ENCODE measurements at regions not wholly inside any gene's neighbourhood (a gene's known extent, or its start where the extent isn't known, plus 50 kb on each side); places are given as distances from the start of the nearest gene placed in this dataset.

DNA sequence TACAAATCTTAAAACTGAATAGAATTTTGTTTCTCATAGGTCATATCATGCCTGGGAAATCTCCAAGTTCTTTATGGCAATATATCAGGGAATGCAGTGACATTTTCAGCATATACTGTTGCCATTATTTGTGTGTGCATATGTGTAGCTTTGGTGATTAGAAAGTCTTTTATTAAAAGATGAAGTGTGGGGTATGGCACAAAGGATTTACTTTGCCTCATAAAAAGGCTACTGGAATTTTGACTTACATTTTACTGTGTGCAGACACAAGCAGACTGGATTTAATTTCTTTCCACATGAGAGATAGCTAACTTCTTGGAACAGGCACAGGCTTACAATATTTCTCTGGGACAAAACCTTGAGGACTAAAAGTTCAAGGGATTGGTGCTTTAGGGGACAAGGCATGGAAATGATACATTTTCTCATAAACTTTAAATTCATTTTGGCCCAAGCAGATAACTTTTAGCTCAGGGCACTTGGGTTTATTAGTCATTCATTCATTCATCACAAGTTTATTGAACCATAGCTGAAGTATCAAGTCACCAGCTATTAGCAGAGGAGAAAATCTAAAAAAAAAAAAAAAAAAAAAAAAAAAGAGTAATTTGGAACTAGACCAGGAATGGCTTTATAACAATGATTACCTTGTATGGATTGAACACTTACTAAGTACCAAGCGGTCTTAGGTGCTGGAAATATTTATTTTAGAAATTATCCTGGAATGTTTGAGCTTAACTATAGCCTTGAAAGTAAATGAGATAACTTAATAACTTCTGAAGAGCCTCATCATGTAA is 191.5 kb downstream of the SLIT2 start:
- in situ Hi-C loops (cut with MboI; ENCODE audit: low sequenced_read_pairs) = no loop called here

GRCh38 chr4:20444599-20445337 is 193.1 kb downstream of the SLIT2 start:
- in situ Hi-C loops (cut with MboI; ENCODE audit: low sequenced_read_pairs) = no loop called here

GRCh38 chr4:20445933-20446723 is 194.4 kb downstream of the SLIT2 start:
- in situ Hi-C loops (cut with MboI; ENCODE audit: low sequenced_read_pairs) = no loop called here

- in situ Hi-C loops (cut with MboI; ENCODE audit: low sequenced_read_pairs) = no loop called here
These were observed 195.4 kb downstream of the SLIT2 start for GRCh38 chr4:20447103-20447502.

GRCh38 chr4:20451986-20452385 is 200.3 kb downstream of the SLIT2 start:
- in situ Hi-C loops (cut with MboI; ENCODE audit: low sequenced_read_pairs) = no loop called here

DNA sequence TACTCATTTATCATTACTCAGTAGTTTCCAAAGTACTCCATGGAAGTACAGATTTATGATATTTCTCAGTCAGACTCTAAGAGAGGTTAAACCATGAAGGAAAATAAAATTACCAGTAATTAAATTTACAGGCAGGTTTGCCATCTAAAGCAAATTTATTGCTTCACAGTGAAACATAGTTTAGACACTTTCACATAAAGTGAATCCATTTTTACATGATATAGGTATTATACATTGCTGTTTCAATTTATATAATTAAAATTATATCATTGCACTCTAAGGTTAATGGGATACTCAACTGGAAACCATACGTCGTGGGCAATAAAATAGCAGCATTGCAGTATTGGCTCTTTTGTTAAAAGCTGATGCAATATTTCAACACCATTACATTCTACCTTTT is 202.8 kb downstream of the SLIT2 start:
- in situ Hi-C loops (cut with MboI; ENCODE audit: low sequenced_read_pairs) = no loop called here

DNA sequence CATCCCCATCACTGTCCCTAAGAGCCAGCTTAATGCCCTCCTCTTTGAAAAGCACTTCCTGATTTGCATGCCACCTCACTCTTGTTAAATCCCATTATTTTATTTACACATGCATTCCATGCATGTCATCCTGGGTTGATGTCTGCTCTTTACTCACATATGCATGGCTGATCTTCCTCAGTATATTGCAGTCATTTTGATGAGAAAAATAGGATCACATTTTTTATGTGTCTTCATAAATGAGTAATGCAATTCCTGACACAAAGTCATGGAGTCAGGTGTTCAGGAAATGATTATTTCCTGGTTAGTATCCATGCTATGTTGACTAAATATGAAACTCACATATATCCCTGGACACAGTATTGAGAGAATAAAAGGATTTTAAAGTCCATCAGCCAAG is 204.7 kb downstream of the SLIT2 start:
- in situ Hi-C loops (cut with MboI; ENCODE audit: low sequenced_read_pairs) = no loop called here

- in situ Hi-C loops (cut with MboI; ENCODE audit: low sequenced_read_pairs) = no loop called here
These were observed 210.9 kb downstream of the SLIT2 start for GRCh38 chr4:20462426-20463175.

GRCh38 chr4:20463176-20463430 is 211.4 kb downstream of the SLIT2 start:
- in situ Hi-C loops (cut with MboI; ENCODE audit: low sequenced_read_pairs) = no loop called here

DNA sequence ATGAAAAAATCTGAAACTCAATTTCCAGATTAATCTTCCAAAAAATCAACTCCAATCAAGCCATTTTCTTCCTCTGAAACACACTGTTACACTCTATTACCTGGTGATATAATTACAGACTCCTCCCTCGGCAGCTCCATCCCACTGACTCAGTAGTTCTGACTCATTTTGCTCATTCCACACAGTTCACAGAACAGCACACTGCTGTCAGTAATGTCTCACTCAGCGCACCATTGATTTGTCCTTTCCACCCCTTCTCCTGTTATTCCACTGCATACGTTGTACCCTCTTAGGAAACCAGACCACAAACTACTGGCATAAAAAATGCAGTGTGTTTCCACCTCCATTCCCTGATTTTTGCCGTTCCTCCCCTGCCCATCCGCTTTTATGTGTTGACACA is 212.7 kb downstream of the SLIT2 start:
- in situ Hi-C loops (cut with MboI; ENCODE audit: low sequenced_read_pairs) = no loop called here

- in situ Hi-C loops (cut with MboI; ENCODE audit: low sequenced_read_pairs) = no loop called here
These were observed 222.4 kb downstream of the SLIT2 start for GRCh38 chr4:20474119-20474518.

- in situ Hi-C loops (cut with MboI; ENCODE audit: low sequenced_read_pairs) = no loop called here
These were observed 221.8 kb upstream of the PACRGL start for GRCh38 chr4:20478412-20478811.

GRCh38 chr4:20480165-20480947 is 219.9 kb upstream of the PACRGL start:
- in situ Hi-C loops (cut with MboI; ENCODE audit: low sequenced_read_pairs) = no loop called here

DNA sequence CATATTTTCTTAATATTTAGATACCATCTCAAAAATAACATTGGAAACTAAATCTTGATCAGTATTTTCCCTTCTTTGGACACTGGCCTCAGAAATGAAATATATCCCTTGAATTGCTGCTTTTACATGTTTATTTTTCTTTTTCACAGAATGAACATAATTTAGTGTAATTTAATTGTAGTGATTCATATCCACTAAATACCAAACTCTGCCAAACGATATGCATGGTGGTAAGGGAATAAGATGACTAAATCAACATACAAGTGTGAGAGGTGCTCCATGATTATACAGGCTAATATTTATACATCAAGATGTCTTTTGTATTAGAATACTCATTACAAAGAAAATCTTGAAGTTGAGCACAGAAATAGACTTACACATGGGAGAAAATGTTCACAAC is 216.8 kb upstream of the PACRGL start:
- in situ Hi-C loops (cut with MboI; ENCODE audit: low sequenced_read_pairs) = no loop called here

- in situ Hi-C loops (cut with MboI; ENCODE audit: low sequenced_read_pairs) = no loop called here
These were observed 213.8 kb upstream of the PACRGL start for GRCh38 chr4:20486433-20486832.

GRCh38 chr4:20487446-20487845 is 212.8 kb upstream of the PACRGL start:
- in situ Hi-C loops (cut with MboI; ENCODE audit: low sequenced_read_pairs) = no loop called here

DNA sequence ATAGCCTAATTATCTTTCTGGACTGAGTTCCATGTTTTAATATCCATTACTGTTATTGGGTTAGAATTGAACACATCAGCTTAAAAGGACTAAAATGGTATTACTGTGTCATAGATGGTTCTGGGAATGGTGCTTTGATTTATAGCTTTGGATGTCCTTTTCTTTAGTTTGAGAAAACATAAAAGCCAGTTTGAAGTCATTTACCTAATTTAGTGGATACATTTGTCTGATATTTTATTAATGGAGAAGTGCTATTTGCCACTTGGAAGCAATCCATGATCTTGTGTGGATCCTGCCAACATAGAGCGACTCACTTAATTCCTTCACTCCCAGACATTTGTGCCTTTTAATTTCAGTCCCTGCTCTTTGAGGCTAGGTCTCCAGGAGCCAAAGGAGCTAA is 212.4 kb upstream of the PACRGL start:
- in situ Hi-C loops (cut with MboI; ENCODE audit: low sequenced_read_pairs) = no loop called here

GRCh38 chr4:20490734-20491133 is 209.5 kb upstream of the PACRGL start:
- in situ Hi-C loops (cut with MboI; ENCODE audit: low sequenced_read_pairs) = no loop called here

DNA sequence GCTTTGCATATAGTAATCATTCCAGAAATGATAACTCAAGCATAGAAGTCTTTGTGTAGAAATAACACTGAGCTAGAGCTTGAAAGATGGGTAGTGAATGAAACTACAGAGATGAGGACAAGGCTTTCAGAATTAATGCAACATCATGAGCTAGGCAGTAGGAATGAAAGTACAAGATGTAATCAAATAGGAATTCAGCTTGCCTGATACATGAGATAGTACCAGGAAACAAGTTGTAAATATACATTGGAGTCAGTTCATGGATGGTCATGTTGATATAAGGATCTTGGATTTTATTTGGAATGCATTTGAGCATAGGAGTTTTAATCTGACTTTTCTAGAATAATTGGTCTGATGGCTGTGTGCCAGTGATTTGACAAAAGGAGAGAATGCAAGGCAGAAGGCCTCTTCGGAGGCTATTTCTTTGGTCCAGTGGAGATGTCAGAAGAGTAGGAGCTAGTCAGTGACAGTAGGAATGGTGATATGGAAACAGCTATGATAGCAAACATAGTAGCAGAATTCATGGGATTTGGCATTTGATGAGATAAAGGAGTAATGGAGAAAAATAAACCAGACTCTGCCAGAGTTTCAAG is 206.4 kb upstream of the PACRGL start:
- in situ Hi-C loops (cut with MboI; ENCODE audit: low sequenced_read_pairs) = no loop called here

DNA sequence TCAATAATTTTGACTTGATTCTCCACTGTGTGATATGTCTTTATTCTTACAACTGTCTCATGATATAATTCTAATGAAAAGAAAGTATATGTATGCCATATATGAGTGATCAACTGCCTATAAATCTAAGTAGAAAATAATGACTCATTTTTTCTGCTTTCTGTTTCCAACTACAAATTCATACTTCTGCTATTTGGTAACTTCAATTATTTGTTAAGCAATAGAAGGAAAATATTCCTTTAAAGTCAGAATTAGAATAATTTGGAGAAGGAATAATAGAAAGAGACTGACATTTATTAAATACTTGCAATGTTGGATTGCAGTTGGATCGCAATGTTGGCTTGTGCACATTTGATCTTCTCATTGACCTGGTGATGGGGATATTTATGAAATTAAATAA is 204.2 kb upstream of the PACRGL start:
- in situ Hi-C loops (cut with MboI; ENCODE audit: low sequenced_read_pairs) = no loop called here
